Fibroblast of pulmonary artery (primary cell): ENCODE measurements at regions not wholly inside any gene's neighbourhood (a gene's known extent, or its start where the extent isn't known, plus 50 kb on each side); places are given as distances from the start of the nearest gene placed in this dataset.

Experiments
- DNase-seq: peaks from one replicate; pipeline ENCODE4 v3.0.0-alpha.2; 2010; ENCODE audit warnings: low read depth
- H3K4me3 ChIP-seq: replicated peaks from 2 replicates; pipeline ENCODE4 v1.5.1; 2011; ENCODE audit warnings: low read depth, mild to moderate bottlenecking, control low read depth, low read length, moderate library complexity
- CTCF ChIP-seq: IDR thresholded peaks from 2 replicates; pipeline ENCODE4 v1.5.1; 2011; ENCODE audit warnings: mild to moderate bottlenecking, control low read depth, low read length, inconsistent platforms; ENCODE audit errors: missing control alignments

- TF ChIP-seq CTCF, result no peak
- H3K4me3 ChIP-seq, result no peak overlapping the region
- no peak for DNase-seq
These were observed 1279.3 kb downstream of the BRD1 start for GRCh38 chr22:48548391-48548790.

- TF ChIP-seq CTCF, result no peak
- no peak for DNase-seq
- H3K4me3 ChIP-seq, result no peak overlapping the region
These were observed 1279.7 kb downstream of the BRD1 start for GRCh38 chr22:48547971-48548370.

GRCh38 chr22:48546653-48547424 lies 1280.8 kb downstream of the BRD1 start:
- no peak for TF ChIP-seq CTCF
- H3K4me3 ChIP-seq, result no peak overlapping the region
- DNase-seq, result no peak

DNA sequence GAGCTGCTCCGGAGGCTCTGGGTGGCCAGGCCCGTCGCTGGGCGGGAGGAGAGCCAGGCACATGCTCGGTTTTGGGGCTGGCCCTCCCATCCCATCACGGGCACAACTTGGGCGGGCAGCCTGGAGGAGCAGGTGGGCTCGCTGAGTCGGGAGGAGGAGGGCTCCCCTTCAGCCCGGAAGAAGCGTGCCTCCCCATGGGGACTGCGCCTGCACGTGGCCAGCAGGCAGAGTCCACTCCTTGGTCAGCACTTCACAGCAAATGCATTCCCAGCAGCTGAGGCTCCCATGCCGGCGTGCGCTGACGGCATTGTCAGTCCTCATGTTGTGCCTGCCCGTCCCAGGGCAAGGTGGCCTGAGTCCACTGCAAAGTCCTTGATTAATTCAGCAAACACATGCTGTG lies 1281.7 kb downstream of the BRD1 start:
- no peak for TF ChIP-seq CTCF
- DNase-seq, result no peak
- no peak overlapping the region for H3K4me3 ChIP-seq

DNA sequence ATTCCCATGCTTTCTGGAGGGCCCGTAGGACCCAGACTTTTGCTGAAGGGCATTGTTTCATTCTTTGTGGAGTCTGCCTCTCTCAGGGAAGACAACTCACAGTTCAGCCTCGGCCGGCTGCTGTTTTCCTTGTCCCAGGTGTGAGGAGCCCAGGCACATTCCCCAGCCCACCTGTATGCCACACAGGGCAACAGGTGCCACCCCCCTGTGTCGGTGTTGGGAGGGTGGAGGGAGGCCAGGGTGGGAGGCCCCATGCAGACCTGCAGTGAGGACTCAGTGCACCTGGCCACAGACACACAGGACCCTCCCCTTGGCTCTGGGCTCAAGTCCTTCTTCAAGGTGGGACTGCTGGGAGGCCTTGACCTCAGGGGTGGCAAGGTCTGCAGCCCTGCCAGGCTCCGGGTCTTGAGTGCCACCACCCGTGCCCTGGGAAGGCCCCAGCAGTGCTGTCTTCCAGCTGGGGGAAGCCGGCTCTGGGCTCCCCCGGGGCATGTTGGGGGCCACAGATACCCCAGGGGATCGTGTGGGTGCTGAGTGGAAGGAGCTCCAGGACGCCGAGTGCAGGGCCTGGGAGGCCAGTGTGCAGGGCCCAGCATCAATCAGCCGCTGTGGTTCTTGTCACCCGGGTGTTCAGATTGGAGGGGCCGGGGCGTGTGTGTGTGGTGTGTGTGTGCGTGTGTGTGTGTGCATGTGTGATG lies 1286.1 kb downstream of the BRD1 start:
- H3K4me3 ChIP-seq, result no peak overlapping the region
- TF ChIP-seq CTCF, result no peak
- DNase-seq, result no peak

DNA sequence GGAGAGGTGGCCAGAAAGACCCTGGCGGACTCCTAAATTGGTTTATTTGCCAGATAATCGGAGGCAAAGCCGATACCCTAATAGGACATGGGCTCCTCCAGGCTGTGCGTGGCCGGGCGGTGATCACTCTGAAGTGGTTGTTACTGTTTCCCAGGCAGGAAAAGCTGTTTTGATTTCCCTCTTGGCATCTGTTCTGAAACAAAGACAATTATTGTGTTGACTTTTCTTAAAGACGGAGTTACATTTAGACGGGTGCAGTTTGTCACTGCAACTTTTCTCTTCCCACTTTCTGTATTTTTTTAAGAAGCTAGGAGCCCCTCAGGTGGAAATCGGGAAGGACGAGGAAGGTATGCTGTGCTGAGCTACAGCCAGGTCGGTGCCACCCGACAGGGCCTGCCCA lies 1288.4 kb downstream of the BRD1 start:
- DNase-seq, result no peak
- no peak overlapping the region for H3K4me3 ChIP-seq
- TF ChIP-seq CTCF, result no peak
